ENCODE measurements at regions not wholly inside any gene's neighbourhood (a gene's known extent, or its start where the extent isn't known, plus 50 kb on each side); places are given as distances from the start of the nearest gene placed in this dataset.

GRCh38 chr12:114774197-114774596 lies 90.2 kb upstream of the TBX3 start:
- no peak for DNase-seq

DNA sequence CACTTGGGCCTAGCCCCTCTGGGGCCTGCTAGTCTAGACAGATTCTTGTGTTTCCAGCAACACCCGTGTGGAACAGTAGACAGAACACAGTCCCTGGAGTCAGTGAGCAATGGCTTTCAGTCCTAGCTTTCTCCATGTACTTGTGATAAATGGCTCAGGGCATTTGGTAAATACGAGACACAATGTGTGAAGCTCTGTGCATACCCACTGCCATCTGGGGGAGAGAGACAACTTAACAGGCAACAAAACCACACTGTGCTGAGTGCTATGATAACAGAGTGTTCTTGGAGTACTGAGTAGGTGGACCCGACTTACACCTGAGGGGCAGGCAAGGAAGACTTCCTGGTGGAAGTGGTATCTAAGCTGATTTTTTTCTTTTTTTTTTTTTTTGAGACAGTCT lies 86.3 kb upstream of the TBX3 start:
- DNase-seq, result no peak

- DNase-seq, result no peak
Observed at GRCh38 chr12:114769634-114770033, 85.7 kb upstream of the TBX3 start.

DNA sequence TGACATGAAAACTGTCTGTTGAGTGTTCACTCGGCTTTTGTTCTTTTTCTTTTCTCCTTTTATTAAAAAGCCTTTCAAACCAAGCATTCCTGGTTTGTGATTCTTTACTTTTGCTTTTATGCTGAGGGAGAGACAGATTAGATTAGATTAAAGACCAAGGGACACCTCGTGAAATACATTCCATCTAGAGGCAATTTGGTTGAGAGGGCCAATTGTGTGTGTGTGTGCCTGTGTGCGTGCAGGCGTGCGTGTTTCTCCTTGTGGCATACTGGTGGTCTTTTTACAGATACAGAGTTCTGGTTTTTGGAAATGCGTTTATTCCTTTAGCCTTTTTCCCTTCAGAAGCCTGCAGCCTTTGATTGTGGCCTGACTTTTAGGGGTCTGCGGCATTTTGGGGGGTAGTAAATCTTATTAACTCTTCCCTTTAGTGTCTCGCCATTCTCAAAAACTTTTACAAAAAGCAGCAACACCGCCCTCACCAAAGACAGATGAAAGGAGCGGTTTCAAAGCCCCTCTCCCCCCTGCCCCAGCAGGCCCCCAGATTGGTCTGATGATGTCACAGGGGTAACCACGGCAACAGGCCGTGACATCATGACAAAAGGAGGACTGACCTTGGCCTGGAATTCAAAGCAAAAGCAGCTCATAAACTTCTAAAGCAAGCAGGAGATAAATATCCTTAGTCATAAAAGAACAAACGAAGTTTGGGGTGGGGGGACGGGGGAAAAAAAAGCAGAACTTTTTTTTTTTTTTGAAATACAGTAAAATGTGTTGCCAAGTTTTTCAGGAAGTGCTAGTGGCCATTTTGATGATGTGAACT lies 84.1 kb upstream of the TBX3 start:
- DNase-seq, result no peak

DNA sequence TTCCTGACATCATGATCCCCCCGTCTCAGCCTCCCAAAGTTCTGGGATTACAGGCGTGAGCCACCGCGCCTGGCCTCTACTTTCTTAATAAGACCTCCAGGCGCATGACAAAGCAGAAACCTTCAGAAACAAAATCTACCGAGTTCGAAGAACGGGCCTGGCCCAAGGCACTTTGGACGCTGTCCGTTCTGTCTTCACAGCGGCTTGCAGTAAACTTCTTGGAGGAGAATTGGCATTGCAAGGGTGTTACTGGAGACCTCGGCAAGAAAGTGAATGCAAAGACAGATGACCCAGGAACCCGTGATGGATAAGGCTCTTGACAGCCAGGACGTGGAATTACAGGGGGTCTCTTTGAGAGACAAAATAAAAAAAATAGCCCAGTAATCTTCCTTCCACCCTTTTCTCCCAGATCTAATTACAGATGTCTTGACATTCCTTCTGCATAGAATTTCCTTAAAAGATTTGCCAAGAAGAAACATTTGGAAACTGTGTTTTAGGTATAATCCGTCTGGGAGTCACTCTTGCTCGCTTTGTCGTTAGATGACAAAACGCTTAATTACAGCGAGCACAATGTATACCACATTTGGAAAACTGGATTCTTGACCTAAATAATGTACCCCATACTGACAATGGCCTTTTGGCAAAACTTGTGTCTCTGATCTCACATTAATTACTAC lies 83.2 kb upstream of the TBX3 start:
- DNase-seq, result no peak

GRCh38 chr12:114765960-114766691 lies 82.2 kb upstream of the TBX3 start:
- DNase-seq, result no peak

DNA sequence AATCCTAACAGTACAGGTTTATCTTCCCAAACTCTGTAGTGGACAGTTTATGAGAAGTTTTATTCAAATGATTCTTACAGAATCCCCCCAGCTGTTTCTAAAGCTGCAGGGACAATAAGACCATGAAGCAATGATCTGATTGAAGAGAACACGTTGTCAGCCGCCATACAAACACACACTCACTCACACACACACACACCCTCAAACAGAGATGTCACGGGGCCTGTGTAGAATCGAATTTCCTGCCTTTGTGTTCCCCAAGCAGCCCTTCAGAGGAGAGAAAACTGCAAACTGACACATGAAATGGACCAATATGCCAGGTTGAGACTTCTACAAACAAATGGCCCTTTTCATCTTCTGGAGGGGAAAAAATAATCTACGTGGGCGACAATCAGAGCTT lies 80.5 kb upstream of the TBX3 start:
- no peak for DNase-seq

GRCh38 chr12:114762490-114763110 lies 78.6 kb upstream of the TBX3 start:
- no peak for DNase-seq

- DNase-seq, result no peak
Observed at GRCh38 chr12:114760151-114760877, 76.3 kb upstream of the TBX3 start.

DNA sequence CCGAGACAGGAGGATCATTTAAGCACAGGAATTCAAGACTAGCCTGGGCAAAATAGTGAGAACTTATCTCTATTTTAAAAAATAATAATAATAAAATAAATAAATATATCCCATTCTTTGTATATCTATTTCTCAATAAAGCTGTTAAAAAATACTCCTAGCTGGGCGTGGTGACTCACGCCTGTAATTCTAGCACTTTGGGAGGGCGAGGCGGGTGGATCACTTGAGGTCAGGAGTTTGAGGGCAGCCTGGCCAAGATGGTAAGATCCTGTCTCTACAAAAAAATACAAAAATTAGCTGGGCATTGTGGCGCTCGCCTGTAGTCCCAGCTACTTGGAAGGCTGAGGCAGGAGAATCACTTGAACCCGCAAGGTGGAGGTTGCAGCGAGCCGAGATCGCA lies 75.7 kb upstream of the TBX3 start:
- DNase-seq, result no peak

DNA sequence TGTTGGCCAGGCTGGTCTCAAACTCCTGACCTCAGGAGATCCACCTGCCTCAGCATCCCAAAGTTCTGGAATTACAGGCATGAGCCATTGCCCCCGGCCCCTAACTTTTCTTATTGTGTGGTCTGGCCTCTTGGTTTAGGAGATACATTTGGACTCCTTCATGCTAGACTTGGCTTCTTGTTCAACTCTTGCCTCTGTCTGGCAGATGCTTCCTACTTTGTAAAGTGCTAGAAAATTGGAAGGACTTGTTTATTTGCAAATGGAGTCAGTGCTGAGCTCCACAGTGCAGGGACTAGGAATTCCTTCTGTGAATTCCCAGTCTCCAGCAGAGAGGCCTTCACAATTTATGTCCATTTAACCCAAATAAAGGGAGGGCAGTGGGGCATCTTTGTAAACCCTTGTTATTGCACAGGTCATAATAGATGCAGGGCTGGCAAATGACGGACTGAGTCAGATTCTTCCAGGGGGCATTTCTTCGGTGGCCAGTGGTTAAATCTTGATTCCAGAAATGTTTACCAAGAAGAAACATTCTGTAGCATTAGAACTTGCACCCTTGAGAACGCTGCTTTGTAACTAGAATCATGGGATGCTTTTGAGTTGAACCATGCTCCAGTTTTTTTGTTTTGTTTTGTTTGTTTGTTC lies 73.8 kb upstream of the TBX3 start:
- no peak for DNase-seq

DNA sequence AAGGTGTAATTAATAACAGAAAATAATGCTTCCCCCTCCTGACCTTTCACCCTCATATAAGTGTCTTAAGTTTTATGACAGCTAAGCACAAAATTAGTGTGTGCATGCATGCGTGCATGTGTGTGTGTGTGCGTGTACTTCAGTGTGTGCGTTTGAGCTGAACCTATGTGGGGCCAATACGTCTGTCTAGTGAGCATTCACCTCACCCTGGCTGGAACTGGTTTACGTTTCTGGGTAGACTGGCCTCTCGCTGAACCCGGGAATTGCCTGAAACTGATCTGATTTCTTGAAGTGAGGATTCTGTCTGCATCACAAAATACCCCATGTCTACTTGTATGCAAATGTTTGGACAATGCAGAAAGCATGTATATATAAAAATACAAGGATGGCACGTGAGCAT lies 68.2 kb upstream of the TBX3 start:
- no peak for DNase-seq

- DNase-seq, result no peak
Observed at GRCh38 chr12:114751712-114752111, 67.7 kb upstream of the TBX3 start.

DNA sequence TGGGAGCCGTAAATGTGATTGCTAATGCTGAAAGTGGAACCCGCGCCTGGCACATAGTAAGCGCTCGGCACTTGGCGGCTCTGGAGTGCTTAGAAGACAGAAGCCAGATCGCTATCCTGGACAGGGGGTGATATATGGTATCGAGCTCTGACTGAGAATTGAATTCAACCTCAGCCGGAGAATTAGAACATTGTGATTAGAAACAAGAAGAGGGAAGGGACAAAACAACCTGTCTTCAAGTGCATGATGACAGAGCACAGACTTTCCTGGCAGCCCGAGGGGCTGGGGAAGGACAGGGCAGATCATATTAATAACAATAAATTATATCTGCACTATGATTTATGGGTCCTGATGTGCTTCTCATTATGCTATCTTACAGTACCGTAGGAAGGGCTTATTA lies 66.9 kb upstream of the TBX3 start:
- DNase-seq, result no peak

- DNase-seq, result no peak
Observed at GRCh38 chr12:114749065-114749464, 65.1 kb upstream of the TBX3 start.

- no peak for DNase-seq
Observed at GRCh38 chr12:114747012-114747858, 63.3 kb upstream of the TBX3 start.

- DNase-seq, result no peak
Observed at GRCh38 chr12:114746297-114747011, 62.5 kb upstream of the TBX3 start.

- DNase-seq, result no peak
Observed at GRCh38 chr12:114744691-114745090, 60.7 kb upstream of the TBX3 start.

- no peak for DNase-seq
Observed at GRCh38 chr12:114744285-114744684, 60.3 kb upstream of the TBX3 start.

DNA sequence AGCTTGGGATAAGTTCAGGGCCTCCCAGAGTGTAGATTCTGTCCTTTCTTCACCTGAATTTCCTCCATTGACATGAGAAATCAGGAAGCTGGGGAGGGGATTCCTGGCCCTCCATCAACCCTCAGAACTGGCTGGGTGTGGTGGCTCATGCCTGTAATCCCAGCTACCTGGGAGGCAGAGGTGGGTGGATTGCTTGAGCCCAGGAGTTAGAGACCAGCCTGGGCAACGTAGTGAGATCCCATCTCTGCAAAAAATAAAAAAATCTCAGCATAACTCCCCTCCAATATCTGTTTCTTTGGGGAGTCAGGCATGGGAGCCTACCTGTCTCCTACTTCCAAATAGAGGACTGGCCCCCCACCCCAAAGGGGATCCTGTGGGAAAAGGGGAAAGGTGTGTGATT lies 59.8 kb upstream of the TBX3 start:
- no peak for DNase-seq

- DNase-seq, result no peak
Observed at GRCh38 chr12:114743289-114743688, 59.3 kb upstream of the TBX3 start.

Data from kidney glomerular epithelial cell (primary cell).